ENCODE measurements at regions not wholly inside any gene's neighbourhood (a gene's known extent, or its start where the extent isn't known, plus 50 kb on each side); places are given as distances from the start of the nearest gene placed in this dataset.
A peak's percentile ranks its signal among the peaks of the same experiment; 100 is the strongest.

- Histone ChIP-seq H3K9ac (ENCODE audit: insufficient read depth in 1 of 2, low read depth in 2 of 2, low read length in 2 of 2) (no peak overlapping the region), H3K27me3 (ENCODE audit: control insufficient read depth in 2 of 2, insufficient read depth in 2 of 2, low read length in 2 of 2) (no peaks in the 10 kb centered on the region), H3K9me1 (ENCODE audit: control insufficient read depth, insufficient read depth, low read length) (no peaks in the 10 kb centered on the region), H3K4me2 (ENCODE audit: insufficient read depth, low read length) (no peak overlapping the region), H3K36me3 (ENCODE audit: control insufficient read depth, insufficient read depth, low read length) (no peaks in the 10 kb centered on the region), H3K27ac (ENCODE audit: extremely low read depth, low read depth, low read length) (no peak overlapping the region), H3K79me2 (ENCODE audit: control insufficient read depth, insufficient read depth, low read length) (no peaks in the 10 kb centered on the region), H3K9me3 (replicated peaks; ENCODE audit: control insufficient read depth, insufficient read depth, low read depth, low read length) (no peaks in the 10 kb centered on the region), H3K4me1 (replicated peaks in 1 of 2; ENCODE audit: control insufficient read depth in 2 of 2, insufficient read depth in 2 of 2, low read length in 2 of 2) (no peaks in the 10 kb centered on the region), H4K20me1 (replicated peaks; ENCODE audit: control insufficient read depth, insufficient read depth, low read length) (no peaks in the 10 kb centered on the region), H3K4me3 (no peak overlapping the region), H2AFZ (ENCODE audit: low read depth, low read length) (no peak overlapping the region)
- ATAC-seq (no peak), DNase-seq (ENCODE audit: extremely low read depth in 1 of 4, low spot score in 3 of 4) (no peak), FAIRE-seq (no peak)
- TF ChIP-seq CEBPG (CRISPR knock-in tag; IDR thresholded peaks at IDR 0.05) (no peak), CEBPG (tag; conservative IDR thresholded peaks at IDR 0.05 in 1 of 2, IDR thresholded peaks at IDR 0.05 in 1 of 2) (0 out of 4 replicates have a peak, but pooled peaks of 1 of the 2 experiments have one; percentile 45), CREB1 (IDR thresholded peaks at IDR 0.05) (no peak), CREB1 (CRISPR knock-in tag; IDR thresholded peaks at IDR 0.05) (no peak)
- WGBS (ENCODE audit: insufficient coverage, low coverage, missing lambda C conversion rate), result 0% methylated on average over 7 of the region's 7 CpGs
- no TSS peak for BruUV-seq (replicated peaks)
- intact Hi-C loops (cut with micrococcal nuclease), result no loop called here
- ChIA-PET CTCF (ENCODE audit: low intra/inter-chr PET ratio) (no interaction called here), POLR2A (no interaction called here)
- in situ Hi-C loops (cut with MboI), result no loop called here
Measured at GRCh38 chr13:97752961-97753668, 200.4 kb upstream of the IPO5 start.

- H4K20me1 ChIP-seq (replicated peaks; ENCODE audit: control insufficient read depth, insufficient read depth, low read length), result no peaks in the 10 kb centered on the region
- DNase-seq (ENCODE audit: extremely low read depth in 1 of 4, low spot score in 3 of 4), result peak; percentile 13 to 21 (median 17)
- no peak overlapping the region for H3K4me3 ChIP-seq
- intact Hi-C loops (cut with micrococcal nuclease), result no loop called here
- no peak overlapping the region for H3K27ac ChIP-seq (ENCODE audit: extremely low read depth, low read depth, low read length)
- TF ChIP-seq RAD21 (CRISPR knock-in tag; conservative IDR thresholded peaks at IDR 0.05 in 1 of 2, IDR thresholded peaks at IDR 0.05 in 1 of 2) (peak in 1 of 2 experiments; percentile 21; a peak in 1 of 4 replicates), CTCF (IDR thresholded peaks at IDR 0.05 in 2 of 3, conservative IDR thresholded peaks at IDR 0.05 in 1 of 3; ENCODE audit: insufficient read depth in 2 of 3, low read depth in 1 of 3, low read length in 3 of 3) (peak; percentile 31 to 60 (median 34); a peak in 5 of 6 replicates), TRIM28 (IDR thresholded peaks at IDR 0.05) (no peak), ZNF41 (CRISPR knock-in tag; conservative IDR thresholded peaks at IDR 0.05) (no peak), ZNF263 (CRISPR knock-in tag; IDR thresholded peaks at IDR 0.05; ENCODE audit: borderline replicate concordance) (peak; percentile 52; the same call in 1 of the 2 replicates)
- no peak overlapping the region for H3K4me2 ChIP-seq (ENCODE audit: insufficient read depth, low read length)
- H3K9ac ChIP-seq (ENCODE audit: insufficient read depth in 1 of 2, low read depth in 2 of 2, low read length in 2 of 2), result no peak overlapping the region
- H3K4me1 ChIP-seq (replicated peaks in 1 of 2; ENCODE audit: control insufficient read depth in 2 of 2, insufficient read depth in 2 of 2, low read length in 2 of 2), result no peaks in the 10 kb centered on the region
- H2AFZ ChIP-seq (ENCODE audit: low read depth, low read length), result no peak overlapping the region
- in situ Hi-C loops (cut with MboI), result no loop called here
- no peaks in the 10 kb centered on the region for H3K9me1 ChIP-seq (ENCODE audit: control insufficient read depth, insufficient read depth, low read length)
- WGBS (ENCODE audit: insufficient coverage, low coverage, missing lambda C conversion rate), result 3% methylated on average over 5 of the region's 5 CpGs
- H3K27me3 ChIP-seq (ENCODE audit: control insufficient read depth in 2 of 2, insufficient read depth in 2 of 2, low read length in 2 of 2), result no peaks in the 10 kb centered on the region
- ChIA-PET POLR2A (no interaction called here), CTCF (ENCODE audit: low intra/inter-chr PET ratio) (interaction anchor here (0.7 kb wide), 1 partner anchor 736 kb away, joined by 4 read pairs; no protein-coding TSS in a partner anchor)
- BruUV-seq (replicated peaks), result no TSS peak
- no peaks in the 10 kb centered on the region for H3K36me3 ChIP-seq (ENCODE audit: control insufficient read depth, insufficient read depth, low read length)
- H3K79me2 ChIP-seq (ENCODE audit: control insufficient read depth, insufficient read depth, low read length), result no peaks in the 10 kb centered on the region
- no peaks in the 10 kb centered on the region for H3K9me3 ChIP-seq (replicated peaks; ENCODE audit: control insufficient read depth, insufficient read depth, low read depth, low read length)
- ATAC-seq, result peak; percentile 81
- no peak for FAIRE-seq
Measured at GRCh38 chr13:97753942-97754670, 199.4 kb upstream of the IPO5 start.

Data from K562 (cell line).